GM19239 (cell line): ENCODE measurements at regions not wholly inside any gene's neighbourhood (a gene's known extent, or its start where the extent isn't known, plus 50 kb on each side); places are given as distances from the start of the nearest gene placed in this dataset.
"Not testable (repeated sequence)": the region's sequence is repeated elsewhere in the genome, so short reads cannot be mapped to it uniquely, and the experiment has no call there.

Source experiments
- DNase-seq: peaks from one replicate; pipeline ENCODE4 v3.0.0; 2011; ENCODE audit warnings: low spot score; ENCODE audit not compliant: insufficient read length
- FAIRE-seq: peaks from 2 replicates; lab custom pipeline; 2011; peaks lifted over from hg19 to GRCh38; lab: Jason Lieb, UNC

DNA sequence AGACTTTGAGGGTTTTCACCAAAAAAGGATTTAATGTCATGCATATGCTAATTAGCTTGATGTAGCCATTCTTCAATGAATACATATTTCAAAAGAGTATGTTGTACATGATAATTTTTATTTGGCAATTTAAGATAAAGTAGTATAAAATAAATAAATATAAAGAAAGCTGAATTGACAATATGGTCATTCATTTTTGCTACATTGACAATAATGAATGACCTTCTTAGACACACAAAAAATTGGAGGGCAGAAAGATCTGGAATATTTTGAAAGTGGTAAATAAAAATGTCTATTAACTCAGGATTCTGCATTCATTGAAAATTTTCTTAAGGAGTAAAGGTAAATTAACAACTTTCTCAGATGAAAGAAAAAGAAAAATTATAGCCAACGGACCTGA lies 324.8 kb upstream of the FTMT start:
- no peak for FAIRE-seq

DNA sequence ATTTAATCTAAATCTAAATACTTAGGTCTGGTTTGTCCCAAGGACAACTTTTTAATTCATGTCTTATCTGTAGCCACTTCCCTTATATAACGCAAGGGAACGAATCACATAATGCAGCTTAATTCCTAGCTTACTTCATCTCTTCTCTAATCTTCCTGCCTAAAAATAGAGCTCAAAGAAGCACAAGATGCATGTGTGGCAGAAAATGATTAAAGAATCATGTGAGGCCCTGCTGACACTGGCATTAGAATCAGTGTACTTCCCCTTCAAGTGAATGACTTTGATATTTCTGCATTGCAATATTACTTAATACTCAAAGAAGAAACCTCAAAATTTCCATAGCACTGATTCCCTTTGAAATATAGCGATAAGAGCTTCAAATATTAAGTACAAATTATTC lies 317.9 kb upstream of the FTMT start:
- no peak for DNase-seq
- no peak for FAIRE-seq

More for the DNA sequence above, 324.8 kb upstream of the FTMT start:
- no peak for DNase-seq

DNA sequence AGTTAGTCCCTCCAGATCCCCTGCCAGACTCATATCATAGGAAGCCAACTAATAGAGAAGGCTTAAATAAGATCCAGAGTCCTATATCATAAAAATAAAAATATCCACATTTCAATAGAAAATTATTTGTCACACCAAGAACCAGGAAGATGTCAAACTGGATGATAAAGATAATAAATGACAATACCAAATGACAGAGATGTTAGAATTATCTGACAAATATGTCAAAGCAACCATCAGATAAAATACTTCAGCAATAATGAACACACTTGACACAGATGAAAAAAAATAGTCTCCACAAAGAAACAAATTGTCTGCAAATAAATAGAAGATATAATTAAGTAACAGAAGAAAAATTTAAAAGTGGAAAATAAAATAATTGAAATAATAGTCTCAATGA lies 300.7 kb upstream of the FTMT start:
- no peak for DNase-seq
- no peak for FAIRE-seq

DNA sequence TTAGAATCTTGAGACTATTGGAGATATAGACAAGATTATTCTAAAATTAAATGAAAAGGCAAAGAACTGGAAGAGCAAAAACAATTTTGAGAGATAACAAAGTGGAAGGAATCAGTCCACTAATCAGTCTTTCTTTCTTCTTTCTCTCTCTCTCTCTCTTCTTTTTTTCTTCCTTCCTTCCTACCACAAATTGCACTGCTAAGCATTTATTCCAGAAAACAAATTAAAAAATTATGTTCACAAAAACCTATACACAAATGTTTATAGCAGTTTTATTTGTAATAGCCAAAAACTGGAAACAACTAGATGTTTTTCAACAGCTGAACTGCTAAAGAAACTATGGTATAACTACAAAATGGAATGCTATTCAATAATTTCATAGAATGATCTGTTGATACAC lies 291.9 kb upstream of the FTMT start:
- no peak for FAIRE-seq
- DNase-seq = no peak

DNA sequence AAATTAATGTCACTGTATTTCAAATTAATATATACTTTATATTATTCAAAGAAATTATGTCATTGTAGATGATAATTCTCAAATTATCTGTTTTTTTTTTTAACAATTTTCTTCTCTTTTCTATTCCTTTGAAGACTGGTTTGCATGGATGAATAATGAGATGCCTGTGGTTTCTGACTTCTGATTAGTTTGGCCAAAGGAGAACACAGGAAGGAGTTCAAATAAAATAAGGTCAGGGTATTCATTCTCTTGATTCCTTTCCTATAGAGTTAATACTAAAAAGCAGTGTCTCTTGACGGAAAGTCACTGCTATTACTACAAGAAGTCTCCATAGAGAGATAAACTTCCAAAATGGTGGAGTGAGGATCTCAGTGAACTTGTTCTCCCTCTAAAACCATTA lies 279.6 kb upstream of the FTMT start:
- FAIRE-seq (no peak), DNase-seq (no peak)

DNA sequence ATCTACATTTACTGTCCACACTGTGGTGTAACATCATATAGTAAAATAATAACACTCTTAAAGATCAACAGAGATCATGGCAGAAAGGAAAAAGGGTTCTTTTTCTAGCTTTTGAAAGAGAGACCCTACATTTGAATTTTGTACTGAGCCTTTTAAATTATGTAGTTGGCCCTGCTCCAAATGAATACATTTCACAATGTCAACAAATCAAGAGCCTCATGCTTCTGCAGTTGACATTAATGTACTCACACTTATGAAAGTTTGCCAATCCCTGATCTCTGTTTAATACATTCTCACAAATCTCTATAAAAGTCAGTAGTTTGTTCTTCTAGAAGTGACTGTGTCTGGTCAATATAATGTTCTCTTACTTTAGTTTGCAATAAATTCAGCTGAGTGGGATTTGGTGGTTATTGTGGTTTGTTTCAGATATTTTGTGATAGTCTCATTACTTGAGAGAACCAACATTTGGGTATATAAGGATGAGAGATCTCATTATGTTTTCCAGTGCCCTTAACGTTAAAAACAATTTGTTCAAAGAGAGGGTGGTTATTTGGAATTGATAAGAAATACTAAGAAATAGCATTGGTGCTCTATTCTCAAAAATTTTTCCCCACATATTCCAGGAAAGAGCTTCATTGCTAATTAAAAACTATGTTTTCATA lies 277.8 kb upstream of the FTMT start:
- no peak for DNase-seq
- FAIRE-seq = no peak

DNA sequence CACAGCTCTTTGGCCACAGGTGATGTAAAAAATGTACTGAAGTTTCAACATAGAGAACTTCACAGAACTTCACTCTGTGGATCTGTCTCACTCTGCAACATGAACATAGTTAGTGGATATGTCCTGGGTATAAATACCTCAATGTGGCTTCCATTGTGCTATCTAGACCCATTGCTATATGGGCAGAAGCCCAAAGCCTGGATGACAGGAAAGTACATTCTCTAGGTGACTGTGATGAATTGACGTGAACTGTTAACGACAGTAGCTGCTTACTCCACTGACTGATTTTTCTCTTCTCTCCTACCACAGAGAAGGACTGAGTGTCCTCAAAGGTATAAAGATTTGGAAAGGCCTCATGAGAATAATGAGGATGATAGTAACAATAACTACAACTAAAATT lies 270.1 kb upstream of the FTMT start:
- DNase-seq (no peak), FAIRE-seq (no peak)

DNA sequence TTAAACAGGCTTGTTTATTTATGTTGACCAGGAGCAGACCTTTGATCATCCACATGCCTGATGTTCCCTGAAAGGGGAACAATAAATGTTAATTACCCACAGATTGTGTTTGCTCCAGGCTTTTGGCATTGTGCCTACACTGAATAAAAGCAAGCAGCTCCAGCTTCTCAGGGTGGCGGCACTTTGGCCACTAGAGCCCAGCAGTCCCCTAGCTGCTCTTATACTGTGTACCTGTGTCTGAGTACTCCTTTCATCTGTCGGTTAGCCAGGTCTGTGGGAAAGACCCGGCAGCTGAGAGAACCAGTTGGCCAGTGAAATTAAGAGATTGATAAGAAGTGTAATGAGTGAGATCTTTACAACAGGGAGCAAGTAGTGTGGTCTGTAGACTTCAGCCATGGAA lies 254.8 kb upstream of the FTMT start:
- DNase-seq (no peak), FAIRE-seq (no peak)

DNA sequence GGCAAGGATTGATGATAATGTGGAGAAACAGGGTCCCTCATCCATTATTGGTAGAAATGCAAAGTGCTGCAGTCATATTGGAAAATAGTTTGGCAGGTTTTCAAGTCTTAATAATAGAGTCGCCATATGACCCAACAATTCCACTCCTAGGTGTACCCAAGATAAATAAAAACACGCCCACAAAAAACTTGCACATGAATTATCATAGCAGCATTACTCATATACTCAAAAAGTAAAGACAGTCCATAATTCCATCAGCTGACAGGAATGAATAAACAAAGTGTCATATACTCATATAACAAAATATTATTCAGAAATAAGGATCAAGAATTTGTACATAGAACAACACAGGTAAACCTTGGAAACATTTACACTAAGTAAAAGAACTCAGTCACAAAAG lies 242.9 kb upstream of the FTMT start:
- DNase-seq = no peak
- no peak for FAIRE-seq

DNA sequence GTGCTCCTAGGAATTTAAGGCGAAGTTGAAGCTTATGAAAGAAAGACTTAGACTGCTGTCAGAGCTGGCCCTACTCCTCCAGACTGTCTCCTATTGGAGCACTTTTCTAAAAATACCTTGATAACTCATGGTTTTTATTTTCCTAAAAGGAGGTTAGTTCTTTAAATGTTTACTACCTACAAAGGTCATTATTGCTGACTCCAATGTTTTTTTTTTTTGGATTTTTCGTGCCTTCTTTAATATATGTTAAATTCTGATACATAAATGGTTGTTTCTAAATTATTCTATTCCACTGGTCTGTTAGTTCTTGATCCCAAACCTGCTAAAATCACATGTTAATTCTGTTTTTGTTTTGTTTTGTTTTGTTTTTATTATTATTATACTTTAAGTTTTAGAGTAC lies 227.6 kb upstream of the FTMT start:
- no peak for FAIRE-seq
- DNase-seq = no peak

DNA sequence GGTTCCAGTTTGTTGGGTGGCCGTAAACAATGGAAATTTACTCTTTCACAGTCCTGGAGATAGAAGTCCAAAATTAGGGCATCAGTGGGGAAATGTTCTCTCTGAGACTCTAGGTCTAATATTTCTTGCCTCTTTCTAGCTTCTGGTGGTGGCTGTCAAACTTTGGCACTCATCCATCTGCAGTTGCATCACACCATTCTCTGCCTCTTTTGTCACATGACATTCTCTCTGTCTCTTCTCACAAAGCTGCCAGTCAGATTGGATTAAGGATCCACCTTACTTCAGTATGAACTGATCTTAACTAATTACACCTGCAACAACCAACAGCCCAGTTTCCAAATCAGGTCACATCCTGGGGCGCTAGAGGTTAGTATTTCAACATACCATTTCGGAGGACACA lies 222.9 kb upstream of the FTMT start:
- DNase-seq (no peak), FAIRE-seq (no peak)

DNA sequence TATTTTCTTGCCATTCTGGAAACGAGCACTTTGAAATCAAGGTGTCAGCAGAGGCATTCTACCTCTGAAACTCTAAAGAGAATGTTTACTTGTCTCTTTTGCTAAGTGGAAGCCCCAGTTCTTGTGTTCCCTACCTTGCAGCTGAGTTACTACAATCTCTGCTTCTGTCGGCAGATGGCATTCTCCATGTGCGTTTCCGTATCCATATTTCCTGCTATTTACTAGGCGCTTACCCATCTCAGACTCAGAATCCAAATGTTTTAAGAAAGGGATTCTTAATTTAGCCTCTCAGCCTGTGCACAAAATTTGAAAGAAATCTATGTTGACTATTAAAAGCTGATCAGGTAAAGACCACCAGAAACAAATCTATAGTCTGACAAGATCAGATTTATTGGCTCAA lies 221.3 kb upstream of the FTMT start:
- no peak for FAIRE-seq
- no peak for DNase-seq

DNA sequence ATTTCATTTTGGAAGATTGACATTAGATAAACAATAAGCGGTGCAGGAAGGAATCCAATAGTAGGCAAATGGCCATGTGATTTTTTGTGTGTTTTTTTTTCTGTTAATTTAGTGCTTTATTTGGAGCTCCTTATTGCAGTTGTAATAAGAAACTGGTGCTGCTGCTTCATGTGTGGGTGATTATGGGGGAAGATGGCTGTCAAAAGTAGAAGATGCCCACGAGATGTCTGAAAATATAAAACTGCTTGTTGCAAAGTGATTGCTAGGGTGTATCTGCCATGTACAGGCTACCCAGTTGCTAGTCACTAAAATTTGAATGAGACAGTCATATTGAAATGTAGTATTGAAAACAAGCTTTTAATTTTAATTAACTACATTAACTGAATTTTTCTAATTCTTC lies 216.7 kb upstream of the FTMT start:
- FAIRE-seq (no peak), DNase-seq (no peak)

DNA sequence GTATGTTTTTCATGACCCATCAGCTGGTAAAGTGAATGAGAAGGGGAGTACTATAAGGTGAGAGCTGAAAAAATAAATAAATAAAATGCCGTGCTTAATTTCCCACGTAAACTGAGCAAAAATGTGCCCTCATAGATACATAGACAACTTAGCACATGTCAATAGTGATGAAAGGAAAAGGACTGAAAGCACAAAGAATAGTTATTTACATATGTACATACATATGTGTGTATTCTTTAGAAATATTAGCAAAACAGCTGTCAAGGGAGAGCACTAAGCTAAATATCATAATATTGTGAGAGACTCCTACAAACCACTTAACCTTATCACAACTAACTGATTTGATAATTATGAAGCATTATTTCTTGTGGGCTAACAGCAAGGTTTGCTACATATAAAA lies 213.6 kb upstream of the FTMT start:
- FAIRE-seq (no peak), DNase-seq (no peak)

DNA sequence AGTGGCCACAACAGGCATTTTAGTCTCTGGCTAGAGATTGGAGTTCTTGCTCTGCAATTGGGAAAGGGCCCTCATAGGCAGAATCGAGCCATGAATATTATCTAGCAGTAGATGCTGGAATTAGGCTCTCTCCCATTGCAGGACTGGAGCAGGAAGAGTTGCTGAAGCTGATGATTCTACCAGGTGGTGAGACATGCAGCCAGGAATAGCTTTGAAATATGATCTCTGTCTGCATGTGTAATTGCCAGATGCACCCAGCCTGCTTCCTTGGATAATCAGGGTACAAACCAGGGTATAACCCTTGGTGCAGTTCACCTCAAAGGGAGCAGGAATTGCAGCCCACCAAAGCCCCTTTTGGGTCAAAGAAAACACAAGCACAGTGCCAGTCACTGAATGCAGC lies 211.4 kb upstream of the FTMT start:
- no peak for FAIRE-seq
- DNase-seq = no peak

DNA sequence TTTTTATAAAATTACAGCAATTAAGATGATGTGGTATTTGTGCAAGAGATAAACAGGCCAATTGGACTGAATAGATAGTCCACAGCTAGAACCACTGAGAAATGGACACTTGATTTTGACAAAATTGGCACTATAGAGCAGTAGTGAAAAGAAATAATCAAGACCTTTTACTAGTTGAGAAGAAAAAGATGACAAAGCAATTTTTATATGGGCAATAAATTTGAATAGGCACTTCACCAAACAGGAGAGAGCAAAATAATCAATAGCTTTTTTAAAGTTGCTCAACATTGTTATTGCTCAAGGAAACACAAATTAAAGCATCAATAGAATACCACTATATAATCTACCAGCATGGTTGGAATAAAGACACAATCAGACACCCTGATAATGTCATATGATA lies 193.5 kb upstream of the FTMT start:
- DNase-seq (no peak), FAIRE-seq (no peak)

DNA sequence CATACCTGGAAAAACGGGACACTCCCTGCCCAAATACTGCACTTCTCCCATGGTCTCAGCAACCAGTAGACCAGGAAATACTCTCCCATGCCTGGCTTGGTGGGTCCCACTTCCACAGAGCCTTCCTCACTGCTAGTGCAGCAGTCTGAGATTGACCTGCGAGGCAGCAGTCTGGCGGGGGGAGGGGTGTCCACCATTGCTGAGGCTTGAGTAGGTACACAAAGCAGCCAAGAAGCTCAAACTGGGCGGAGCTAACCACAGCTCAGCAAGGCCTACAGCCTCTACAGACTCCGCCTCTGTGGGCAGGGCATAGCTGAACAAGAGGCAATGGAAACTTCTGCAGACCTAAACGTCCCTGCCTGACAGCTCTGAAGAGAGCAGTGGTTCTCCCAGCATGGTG lies 191.5 kb upstream of the FTMT start:
- no peak for FAIRE-seq
- no peak for DNase-seq

DNA sequence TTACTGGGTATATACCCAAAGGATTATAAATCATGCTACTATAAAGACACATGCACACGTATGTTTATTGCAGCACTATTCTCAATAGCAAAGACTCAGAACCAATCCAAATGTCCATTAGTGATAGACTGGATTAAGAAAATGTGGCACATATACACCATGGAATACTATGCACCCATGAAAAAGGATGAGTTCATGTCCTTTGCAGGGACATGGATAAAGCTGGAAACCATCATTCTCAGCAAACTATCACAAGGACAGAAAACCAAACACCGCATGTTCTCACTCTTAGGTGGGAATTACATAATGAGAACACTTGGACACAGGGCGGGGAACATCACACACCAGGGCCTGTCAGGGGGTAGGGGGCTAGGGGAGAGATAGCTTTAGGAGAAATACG lies 186.1 kb upstream of the FTMT start:
- DNase-seq, FAIRE-seq: not testable (repeated sequence)

DNA sequence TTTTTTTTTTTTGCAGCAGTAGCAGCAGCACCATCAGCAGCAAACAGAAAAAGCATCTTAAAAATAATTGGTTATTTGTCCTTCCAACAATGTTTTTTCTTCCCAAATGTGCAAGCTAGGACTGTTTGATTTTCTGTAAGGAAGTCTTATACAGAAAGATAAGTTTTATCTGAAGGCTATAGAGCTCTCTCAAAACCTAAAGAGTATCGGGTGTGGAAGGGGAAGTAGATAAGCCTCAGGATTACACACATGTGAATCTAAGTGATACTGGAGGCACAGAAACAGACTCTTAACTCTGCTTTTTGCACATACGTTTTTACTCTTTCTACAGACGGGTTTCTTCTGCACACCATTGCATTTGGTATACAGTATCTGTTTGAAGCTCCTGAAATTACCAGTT lies 184.4 kb upstream of the FTMT start:
- FAIRE-seq (no peak), DNase-seq (no peak)

DNA sequence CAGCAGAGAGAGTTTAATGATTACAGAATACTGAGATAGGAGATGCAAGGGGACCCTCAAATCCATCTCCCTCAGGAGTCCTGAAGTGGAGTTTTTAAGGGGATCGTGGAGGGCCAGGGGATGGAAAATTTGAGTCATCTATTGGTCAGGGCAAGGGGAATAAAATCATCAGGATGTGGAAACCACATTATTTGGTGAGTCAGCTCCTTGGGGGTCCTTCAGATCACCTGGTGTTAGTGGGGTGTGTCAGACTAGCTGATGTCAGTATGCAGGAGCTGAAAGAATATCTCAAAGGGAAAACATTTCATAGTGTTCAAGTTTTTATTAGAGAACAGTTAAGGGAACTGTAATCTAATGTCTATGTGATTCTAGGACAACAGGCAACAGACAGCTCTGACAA lies 183.0 kb upstream of the FTMT start:
- no peak for DNase-seq
- no peak for FAIRE-seq

DNA sequence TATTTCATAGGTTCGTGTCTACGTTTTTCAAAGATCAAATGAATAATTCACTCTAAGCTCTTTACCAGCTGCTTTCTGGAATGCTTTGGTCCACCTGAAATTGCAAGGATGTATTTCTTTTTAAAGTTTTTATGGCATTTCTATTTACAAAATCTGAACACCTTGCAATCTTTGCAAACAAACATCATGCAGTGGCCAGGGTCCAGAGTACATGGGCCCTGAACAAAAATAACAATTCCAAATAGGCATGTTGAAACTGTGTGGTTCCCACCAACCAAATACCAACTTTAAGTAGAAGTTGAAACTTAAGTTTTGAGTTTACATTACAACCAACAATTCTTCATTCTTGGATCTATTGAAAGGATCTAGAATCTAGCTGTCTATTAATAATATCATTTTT lies 180.1 kb upstream of the FTMT start:
- FAIRE-seq (no peak), DNase-seq (no peak)

DNA sequence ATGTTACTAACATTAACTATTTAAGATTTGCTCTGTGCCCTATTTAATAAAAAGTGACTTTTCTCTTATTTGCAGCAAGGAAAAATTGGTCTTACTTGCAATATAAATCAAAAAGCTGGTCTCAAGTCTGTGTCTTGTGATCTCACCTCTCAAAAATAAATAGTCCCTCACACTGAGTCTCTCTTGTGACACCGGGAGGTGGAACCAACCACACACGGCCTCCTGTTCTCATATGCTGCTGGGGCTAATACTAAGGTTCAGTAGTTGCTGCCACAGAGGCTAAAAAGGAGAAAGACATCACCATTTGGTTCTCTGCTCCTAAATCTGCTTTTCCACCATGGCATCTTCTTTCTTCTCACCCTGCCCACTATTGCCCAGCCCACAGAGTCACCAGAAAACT lies 175.8 kb upstream of the FTMT start:
- no peak for FAIRE-seq
- DNase-seq = no peak
